VCaP (cell line): ENCODE measurements at regions not wholly inside any gene's neighbourhood (a gene's known extent, or its start where the extent isn't known, plus 50 kb on each side); places are given as distances from the start of the nearest gene placed in this dataset.

Experiments
- H3K27ac ChIP-seq: fragments of 450-650 bp; 2 replicates; pipeline ENCODE4 v1.5.1; 2017
- CTCF ChIP-seq: fragments of 450-650 bp; conservative IDR thresholded peaks from 2 replicates; pipeline ENCODE4 v1.5.1; 2017; ENCODE audit warnings: mild to moderate bottlenecking, moderate library complexity

GRCh38 chr11:130781931-130782330 is 134.3 kb downstream of the SNX19 start:
- H3K27ac ChIP-seq, result no peak overlapping the region
- no peak for TF ChIP-seq CTCF

- no peak overlapping the region for H3K27ac ChIP-seq
Measured at GRCh38 chr11:130782361-130783222, 133.7 kb downstream of the SNX19 start.

GRCh38 chr11:130783323-130783722 is 133.0 kb downstream of the SNX19 start:
- H3K27ac ChIP-seq, result no peak overlapping the region
- TF ChIP-seq CTCF, result no peak

More at GRCh38 chr11:130782361-130783222, 133.7 kb downstream of the SNX19 start:
- no peak for TF ChIP-seq CTCF

GRCh38 chr11:130785380-130786116 is 130.7 kb downstream of the SNX19 start:
- H3K27ac ChIP-seq, result no peak overlapping the region
- no peak for TF ChIP-seq CTCF

- TF ChIP-seq CTCF, result no peak
Measured at GRCh38 chr11:130786586-130786985, 129.7 kb downstream of the SNX19 start.

GRCh38 chr11:130787092-130787616 is 129.1 kb downstream of the SNX19 start:
- H3K27ac ChIP-seq, result no peak overlapping the region
- TF ChIP-seq CTCF, result no peak

More at GRCh38 chr11:130786586-130786985, 129.7 kb downstream of the SNX19 start:
- no peak overlapping the region for H3K27ac ChIP-seq

GRCh38 chr11:130787973-130788570 is 128.2 kb downstream of the SNX19 start:
- TF ChIP-seq CTCF, result no peak
- H3K27ac ChIP-seq, result no peak overlapping the region
